ENCODE measurements at regions not wholly inside any gene's neighbourhood (a gene's known extent, or its start where the extent isn't known, plus 50 kb on each side); places are given as distances from the start of the nearest gene placed in this dataset.

DNA sequence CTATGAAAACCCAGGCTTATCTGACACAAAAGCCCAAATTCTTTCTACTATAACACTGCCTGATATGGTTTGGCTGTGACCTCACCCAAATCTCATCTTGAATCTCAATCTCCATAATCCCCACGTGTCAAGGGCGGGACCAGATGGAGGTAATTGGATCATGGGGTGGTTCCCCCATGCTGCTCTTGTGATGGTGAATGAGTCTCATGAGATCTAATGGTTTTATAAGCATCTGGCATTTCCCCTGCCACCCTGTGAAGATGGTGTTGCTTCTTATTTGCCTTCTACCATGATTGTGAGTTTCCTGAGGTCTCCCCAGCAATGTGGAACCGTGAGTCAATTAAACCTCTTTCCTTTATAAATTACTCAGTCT is 123.3 kb upstream of the USP24 start:
- no peak for ATAC-seq
- intact Hi-C loops (cut with DNase I) = loop anchor here (2.0 kb wide), 1 partner anchor 54 kb away; no protein-coding TSS in a partner anchor

DNA sequence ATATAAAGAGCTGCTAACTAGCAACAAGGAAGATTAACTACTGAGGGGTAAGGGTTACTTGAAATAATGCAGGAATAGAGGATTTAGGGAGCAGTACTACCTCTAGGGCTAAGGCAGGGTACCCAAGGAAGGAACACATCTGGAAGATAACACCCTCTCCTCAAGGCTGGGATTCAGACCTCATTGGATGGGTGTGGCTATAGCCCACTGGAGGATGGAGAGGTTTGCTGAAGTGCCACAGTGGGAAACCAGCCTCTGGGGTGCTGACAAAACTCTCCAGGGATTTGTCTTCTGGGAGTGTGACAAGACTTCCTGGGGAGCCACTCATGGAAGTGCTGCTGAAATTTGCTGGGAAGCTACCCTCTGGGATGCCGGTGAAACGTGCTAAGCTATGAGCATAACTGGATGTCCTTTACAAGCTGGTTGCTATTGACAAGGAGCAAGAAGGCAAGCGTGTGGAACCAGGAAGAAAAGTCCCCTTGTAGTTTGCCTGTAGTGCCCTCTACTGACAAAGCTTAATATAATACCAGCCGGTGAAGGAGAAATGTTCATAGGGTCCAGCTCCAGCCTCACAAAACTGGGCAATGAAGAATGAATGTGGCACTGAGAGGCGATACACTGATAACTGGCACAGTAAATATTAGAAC is 122.8 kb upstream of the USP24 start:
- DNase-seq (ENCODE audit: missing footprints) (no peak), ATAC-seq (no peak)
- intact Hi-C loops (cut with DNase I) = loop anchor here (2.0 kb wide), 1 partner anchor 53 kb away; no protein-coding TSS in a partner anchor

More for the DNA sequence above, 123.3 kb upstream of the USP24 start:
- no peak for DNase-seq (ENCODE audit: missing footprints)

DNA sequence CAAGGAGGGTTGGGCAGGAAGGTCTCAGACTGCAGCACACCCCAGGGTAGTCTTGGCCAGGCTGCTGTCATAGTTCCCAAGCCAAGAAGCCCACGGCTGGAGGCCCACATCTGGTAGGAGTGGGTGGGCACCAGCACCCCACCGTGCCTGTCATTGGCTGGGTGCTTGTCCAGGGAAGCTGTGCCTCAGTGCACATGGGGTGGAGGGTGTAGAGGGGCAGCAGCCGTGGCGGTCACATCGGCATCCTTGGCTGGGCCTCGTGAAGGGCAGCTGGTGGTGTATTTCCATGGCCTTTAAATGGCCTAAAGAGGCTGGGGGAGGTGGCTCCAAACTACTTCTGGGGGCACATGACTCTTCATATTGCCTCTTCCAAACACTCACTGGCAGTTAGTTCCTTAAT is 119.6 kb upstream of the USP24 start:
- DNase-seq (ENCODE audit: missing footprints) (peak; percentile 69), ATAC-seq (no peak)
- intact Hi-C loops (cut with DNase I) = no loop called here

DNA sequence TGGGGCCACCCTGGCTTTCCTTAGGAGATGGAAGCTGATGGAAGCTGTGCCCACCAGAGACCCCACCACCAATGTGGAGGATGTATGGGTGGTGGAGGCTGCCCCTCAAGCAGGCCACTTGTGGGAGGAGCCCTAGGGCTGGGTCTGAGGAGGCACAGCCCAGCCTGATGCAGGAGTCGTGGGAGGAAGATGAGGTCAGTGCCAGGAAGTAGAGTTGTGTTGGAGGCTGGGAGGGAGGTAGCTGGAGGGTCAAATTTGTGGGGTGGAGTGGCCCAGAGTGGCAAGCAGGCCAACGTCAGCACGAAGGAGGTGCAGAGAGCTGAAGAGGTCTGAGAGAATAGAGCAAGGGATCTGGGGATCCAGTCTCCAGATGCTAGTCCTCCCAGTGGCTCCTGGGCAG is 119.0 kb upstream of the USP24 start:
- intact Hi-C loops (cut with DNase I) = no loop called here
- ATAC-seq (no peak), DNase-seq (ENCODE audit: missing footprints) (no peak)

DNA sequence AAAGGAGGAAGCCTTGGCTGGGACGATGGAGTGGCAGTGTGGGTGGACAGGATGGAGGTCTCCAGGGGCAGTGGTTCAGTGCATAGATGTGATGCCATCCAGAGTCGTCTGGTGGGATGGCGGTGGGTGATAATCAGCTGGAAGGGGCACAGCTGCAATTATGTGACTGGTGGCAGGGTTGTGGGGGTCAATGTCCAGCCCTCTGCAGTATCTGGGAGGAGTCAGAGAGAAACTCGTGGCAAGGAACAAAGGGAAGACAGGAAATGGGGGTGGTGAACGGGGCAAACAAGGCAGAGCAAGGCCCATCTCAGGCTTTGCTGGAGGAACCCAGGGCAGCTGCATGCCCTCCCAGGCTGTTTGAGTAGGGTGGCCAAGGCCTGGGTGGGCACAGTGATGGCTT is 118.3 kb upstream of the USP24 start:
- DNase-seq (ENCODE audit: missing footprints) (no peak), ATAC-seq (no peak)
- intact Hi-C loops (cut with DNase I) = no loop called here

DNA sequence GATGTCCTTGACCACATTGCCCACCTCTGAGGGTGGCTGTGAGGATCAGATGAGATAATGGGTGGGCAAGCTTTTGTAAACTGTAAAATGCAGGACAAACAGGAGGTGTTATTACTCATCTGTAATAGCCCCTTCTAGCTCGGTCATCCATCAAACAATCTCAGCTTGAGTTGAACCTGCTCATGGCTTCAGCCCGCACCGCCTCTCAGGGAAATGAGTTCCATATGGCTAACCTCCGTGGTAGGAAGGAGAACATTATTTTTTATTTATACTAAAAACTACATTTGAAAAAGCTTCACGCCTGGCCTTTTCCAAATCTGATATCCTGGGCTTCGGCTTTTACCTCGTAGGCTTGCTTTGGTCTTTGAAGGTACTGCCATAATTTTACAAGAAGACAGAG is 116.2 kb upstream of the USP24 start:
- no peak for DNase-seq (ENCODE audit: missing footprints)
- intact Hi-C loops (cut with DNase I) = no loop called here
- no peak for ATAC-seq

DNA sequence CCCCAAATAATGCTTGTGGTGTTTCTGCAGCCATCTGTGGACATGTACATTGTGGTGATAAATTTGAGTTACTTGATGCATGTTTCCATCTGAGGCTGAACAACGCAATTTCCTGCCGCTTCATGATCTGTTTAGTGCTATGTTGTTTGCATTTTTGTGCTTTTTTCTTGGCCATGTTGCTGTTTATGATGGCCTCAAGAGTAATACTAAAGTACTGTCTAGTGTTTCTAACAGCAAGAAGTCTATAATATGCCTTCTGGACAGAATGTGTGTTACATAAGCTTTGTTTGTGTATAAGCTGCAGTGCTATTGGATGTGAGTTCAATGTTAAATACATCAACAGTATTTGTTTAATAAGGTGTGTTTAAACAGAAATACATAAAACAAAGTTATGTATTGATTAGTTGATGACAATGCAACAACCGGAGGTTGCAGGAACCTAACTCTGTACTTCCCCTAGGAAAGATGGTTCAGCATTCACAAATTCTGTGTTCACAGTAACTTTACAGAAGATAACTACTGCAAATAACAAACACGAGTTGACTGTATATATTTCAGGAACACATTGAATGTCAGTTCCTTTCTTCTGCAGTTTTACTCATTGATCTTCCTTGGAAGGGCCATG is 114.8 kb upstream of the USP24 start:
- DNase-seq (ENCODE audit: missing footprints) (no peak), ATAC-seq (no peak)
- intact Hi-C loops (cut with DNase I) = no loop called here

DNA sequence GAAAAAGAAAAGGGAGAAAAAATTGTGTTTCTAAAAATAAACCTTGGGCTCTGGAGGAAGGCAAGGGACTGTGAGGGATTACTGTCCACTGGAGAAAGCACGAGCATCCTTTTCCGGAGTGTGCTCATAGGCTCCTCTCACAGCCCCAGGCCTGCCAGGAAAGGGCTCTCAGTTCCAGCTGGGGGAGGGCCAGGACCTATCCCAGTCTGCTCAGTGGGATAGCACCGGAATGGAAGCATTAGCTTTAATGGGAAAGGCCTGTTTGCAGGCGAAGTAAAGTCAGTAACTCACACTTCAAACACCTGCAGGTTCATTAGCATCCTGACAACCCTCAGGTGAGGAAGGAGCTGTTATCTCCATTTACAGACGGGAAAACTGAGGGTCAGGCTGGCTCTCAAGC is 113.9 kb upstream of the USP24 start:
- intact Hi-C loops (cut with DNase I) = no loop called here
- DNase-seq (ENCODE audit: missing footprints) = no peak
- ATAC-seq = peak; percentile 70

DNA sequence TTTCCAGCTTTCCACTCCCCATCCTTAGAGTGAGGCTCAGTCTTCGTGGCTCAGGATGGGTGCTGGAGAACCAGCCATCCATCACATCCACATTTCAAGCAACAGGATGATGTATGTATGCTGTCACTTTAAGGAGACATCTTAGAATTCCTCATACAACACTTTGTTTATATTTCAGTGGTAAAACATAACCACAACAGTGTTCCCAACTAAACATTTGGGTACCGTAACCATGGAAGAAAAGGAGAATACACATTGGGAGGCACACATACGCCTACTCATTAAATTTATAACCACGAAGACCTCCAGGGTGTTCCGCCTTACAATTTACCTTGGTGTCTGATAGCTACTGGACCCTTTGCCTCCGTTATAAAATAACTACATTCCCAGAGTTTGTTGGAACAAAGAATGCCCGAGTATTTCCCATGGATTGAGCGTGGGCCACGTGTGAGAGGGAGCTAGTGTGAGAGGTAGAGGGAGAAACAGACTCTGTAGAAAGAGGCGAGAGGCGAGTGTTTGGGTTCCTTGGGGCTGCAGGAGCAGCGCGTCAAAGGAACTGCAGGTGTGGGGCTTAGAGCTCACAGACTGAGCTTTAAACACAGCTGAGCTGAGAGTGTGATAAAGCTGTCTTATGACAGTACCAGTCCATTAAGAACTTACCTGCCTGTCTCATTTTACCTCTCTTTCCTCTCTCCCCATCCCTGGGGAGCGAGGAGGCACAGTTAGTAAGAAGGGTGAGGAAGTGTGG is 111.5 kb upstream of the USP24 start:
- intact Hi-C loops (cut with DNase I) = no loop called here
- ATAC-seq (no peak), DNase-seq (ENCODE audit: missing footprints) (no peak)

DNA sequence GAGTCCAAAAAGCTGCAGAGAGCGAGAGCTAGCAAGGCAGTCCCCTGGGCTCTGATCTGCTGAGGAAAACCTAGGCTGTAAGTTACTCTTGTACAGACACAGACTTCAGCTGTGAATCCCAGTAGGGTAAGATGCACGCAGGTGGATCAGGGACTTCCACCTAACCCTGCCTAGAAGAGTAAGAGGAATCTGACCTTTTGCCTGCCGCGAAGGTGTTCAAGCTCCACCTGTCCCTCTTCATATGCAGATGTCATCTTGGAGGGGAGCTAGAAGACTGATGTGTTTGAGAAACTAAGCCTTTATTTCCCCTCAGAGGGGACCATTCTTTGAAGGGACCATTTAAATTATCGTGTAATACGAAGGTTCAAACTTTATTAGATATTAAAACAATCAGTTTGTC is 108.6 kb upstream of the USP24 start:
- intact Hi-C loops (cut with DNase I) = no loop called here
- no peak for DNase-seq (ENCODE audit: missing footprints)
- no peak for ATAC-seq

DNA sequence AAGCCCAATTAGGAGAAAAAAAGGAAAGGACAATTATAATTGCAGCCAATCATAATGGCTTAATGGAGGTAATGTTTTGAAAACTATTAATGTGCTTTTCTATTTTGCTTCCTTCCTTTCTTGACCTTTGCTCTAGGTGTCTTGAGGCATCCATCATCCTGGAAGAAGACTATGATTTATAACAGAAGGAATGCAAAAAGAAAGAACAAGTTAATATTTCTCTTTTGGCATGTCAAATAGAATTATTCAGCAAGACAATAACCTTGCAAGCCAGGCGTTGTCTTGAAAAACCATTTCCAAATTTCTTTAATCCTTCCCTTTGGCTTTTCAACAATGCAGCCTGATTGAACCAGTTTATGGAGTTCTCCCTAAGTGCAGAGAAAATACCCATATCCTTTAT is 107.7 kb upstream of the USP24 start:
- intact Hi-C loops (cut with DNase I) = no loop called here
- ATAC-seq (no peak), DNase-seq (ENCODE audit: missing footprints) (no peak)

DNA sequence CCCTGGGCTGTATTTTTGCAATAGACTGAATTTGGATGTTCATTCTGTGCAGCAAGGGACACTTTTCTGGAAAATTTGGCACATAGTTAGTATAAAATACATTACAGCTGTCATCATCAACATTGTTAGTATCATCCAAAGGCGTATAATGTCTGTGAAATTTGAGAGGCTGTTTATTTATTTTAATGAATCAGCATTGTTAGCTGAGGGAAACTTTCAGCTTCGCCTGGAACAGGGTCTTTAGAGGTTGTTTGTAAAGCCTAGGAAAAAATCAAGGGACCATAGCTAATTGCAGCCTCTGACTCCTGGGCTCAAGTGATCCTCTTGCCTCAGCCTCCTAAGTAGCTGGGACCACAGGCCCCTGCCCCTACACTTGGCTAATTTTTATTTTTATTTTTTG is 106.8 kb upstream of the USP24 start:
- no peak for DNase-seq (ENCODE audit: missing footprints)
- intact Hi-C loops (cut with DNase I) = no loop called here
- ATAC-seq = no peak

DNA sequence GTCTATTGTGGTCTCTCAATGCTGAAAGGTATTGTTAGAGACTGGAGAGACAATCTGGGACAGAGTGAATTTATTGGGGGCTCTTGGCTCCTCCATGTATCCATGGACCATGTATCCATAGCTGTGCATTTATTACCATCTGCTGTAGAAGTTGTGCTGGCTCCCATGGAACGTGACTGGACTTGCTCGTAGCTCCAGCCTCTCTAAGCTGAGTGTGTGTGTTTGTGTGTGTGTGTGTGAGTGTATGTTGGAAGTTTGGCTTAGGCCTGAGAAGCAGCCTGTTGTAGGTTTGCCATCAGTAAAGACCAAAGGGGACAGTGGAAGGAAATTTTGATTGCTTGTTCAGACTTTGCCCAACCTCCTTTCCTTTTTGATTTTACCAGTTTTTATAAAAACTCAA is 105.7 kb upstream of the USP24 start:
- DNase-seq (ENCODE audit: missing footprints) (no peak), ATAC-seq (no peak)
- intact Hi-C loops (cut with DNase I) = no loop called here

DNA sequence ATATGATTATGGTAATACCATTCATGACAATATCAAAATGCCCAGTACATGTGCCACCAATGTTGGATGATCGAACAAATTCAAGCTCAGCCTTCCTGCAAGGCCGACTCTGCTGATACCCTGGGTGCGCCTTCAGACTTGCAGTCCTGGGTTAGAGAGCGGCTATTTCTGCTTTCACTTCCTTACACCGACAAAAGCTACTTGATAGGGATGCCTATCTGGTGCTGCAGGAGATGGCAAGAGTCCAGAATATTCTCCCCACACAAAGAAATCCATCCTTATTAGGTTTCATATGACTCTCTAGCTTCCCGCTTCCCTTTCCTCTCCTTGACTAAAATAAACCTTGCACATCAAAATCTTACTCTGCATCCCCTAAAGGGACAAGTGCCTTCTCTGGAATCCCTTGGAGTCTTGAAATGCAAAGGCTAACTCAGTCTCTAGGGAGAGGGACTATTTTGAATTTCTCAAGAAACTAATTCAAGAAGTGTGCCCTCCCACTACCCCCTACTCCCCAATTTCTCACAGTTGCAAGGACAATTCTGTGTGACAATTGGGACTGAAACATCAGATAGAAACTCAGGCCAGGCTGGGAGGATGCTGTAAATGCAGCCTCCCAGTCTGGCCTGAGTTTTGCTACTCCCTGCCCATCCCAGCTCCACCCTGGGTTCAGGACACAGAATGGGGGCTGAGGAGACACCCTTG is 103.1 kb upstream of the USP24 start:
- DNase-seq (ENCODE audit: missing footprints) (no peak), ATAC-seq (peak; percentile 23)
- intact Hi-C loops (cut with DNase I) = no loop called here

DNA sequence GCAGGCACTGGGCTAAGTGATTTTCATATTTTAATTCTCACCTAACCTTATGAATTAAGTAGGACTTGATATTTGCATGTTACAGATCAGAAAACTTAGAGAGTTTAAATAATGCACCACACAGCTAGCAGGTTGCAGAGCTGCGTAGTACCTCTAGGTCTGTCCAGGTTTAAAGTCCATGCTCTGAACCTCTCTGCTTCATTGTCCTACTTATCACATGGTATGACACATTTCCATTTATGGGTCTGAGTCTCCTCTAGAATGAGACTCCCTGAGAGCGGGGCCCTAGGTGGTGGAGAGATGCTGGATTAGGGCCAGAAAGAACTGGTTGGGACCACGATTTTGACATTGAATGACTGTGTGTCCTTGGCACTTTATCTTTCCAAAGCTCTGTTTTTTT is 102.5 kb upstream of the USP24 start:
- ATAC-seq (no peak), DNase-seq (ENCODE audit: missing footprints) (no peak)
- intact Hi-C loops (cut with DNase I) = no loop called here

DNA sequence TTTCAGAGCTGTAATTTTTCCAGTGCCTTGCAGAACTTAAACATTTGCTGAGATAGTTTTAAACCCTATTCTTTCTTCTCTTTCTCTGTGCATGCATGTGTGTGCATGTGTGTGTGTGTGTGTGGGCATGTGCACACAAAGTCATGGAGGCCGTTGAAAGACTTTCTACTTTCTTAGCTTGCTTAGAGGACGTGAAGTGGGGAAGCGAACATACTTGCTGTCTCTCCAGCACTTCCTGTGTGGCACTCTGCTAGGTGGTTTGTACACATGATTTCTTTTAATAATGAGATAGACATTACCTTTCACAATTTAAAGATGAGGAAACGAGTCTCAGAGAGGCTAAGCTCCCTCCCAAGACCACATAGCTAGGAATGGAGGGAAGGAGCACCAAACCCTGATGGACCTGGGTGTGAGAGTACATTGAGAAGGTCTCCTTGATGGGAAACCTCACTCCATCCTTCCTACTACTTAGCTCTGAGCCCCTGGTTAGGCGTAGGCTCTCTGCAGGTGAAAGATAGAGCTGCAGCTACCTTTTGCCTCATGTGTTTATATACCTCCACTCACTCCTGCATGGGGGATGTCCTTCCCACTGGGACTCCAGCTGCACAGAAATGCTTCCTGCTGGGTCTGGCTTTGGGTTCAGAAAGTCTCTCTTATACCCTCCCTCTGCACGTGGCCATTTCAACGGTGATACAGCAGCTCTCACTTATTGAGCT is 101.9 kb upstream of the USP24 start:
- DNase-seq (ENCODE audit: missing footprints) (no peak), ATAC-seq (no peak)
- intact Hi-C loops (cut with DNase I) = no loop called here

DNA sequence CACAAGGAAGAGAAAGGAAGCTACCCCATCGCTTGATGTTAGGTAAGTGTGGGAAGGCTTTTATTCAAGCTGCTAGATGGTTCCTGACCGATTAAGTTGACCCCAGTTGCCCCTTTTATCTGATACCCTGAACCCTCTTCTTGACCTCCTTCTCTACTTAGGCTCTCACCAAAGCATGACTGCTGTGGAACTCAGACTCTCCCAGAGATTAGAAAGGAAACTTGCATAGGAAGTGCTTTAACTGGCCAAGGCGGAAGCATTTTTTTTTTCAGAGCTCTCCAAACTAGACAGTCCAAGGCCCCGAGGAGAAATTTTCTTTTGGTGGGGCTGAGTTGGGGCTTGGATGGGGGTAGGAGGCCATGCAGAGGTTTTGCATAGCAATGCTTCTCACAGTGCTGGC is 101.3 kb upstream of the USP24 start:
- DNase-seq (ENCODE audit: missing footprints) (no peak), ATAC-seq (no peak)
- intact Hi-C loops (cut with DNase I) = no loop called here

DNA sequence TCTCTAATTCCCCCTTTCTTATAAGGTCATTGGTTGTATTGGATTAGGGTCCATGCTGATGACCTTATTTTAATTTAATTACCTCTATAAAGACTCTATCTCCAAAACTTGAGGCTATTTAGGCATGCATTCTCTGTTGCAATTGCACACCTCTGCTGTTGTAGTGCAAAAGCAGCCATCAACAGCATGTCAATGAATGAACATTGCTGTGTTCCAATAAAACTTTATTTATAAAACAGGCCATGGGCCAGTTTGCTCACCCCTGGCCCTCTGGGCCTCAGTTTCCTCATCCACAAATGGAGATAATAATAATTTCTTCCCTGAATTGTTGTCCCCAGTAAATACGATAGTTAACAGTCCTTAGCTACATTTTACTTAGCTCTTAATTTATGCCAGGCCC is 100.4 kb upstream of the USP24 start:
- no peak for ATAC-seq
- no peak for DNase-seq (ENCODE audit: missing footprints)
- intact Hi-C loops (cut with DNase I) = no loop called here

DNA sequence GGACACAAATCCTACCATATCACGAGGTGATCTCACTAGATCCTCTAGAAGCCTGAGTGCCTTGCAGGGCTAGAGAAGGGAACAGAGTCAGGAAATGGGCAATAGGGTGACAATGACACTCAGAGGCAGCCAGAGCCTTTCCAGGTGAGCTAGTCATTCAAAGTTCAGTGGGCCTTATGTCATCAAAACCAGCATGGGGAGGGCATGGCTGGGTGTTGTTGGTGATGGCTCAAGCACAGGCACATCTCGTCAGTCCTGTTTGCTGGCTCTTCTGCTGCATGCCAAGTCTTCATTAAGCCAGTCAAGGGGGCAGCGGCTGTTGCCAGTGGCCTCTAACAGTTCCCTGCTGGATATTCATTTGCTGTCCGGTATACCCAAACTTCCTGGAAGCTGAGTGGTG is 99.6 kb upstream of the USP24 start:
- intact Hi-C loops (cut with DNase I) = no loop called here
- ATAC-seq = no peak
- no peak for DNase-seq (ENCODE audit: missing footprints)

Data from Right ventricle myocardium inferior (tissue), 1 donor.